GM19351 (cell line): ENCODE measurements at regions not wholly inside any gene's neighbourhood (a gene's known extent, or its start where the extent isn't known, plus 50 kb on each side); places are given as distances from the start of the nearest gene placed in this dataset.
"Not testable (repeated sequence)": the region's sequence is repeated elsewhere in the genome, so short reads cannot be mapped to it uniquely, and the experiment has no call there.

Experiments
- ATAC-seq: cut with Tn5 transposase; IDR thresholded peaks from one replicate; pipeline ENCODE4 v1.9.1; 2021; ENCODE audit warnings: mild to moderate bottlenecking, moderate library complexity; ENCODE audit not compliant: unreplicated experiment

- ATAC-seq = no peak
Measured at GRCh38 chr21:22364163-22364562, 1366.0 kb downstream of the NCAM2 start.

GRCh38 chr21:22374218-22374969 is 1376.2 kb downstream of the NCAM2 start:
- no peak for ATAC-seq

- ATAC-seq = not testable (repeated sequence)
Measured at GRCh38 chr21:22377795-22378194, 1379.6 kb downstream of the NCAM2 start.

- no peak for ATAC-seq
Measured at GRCh38 chr21:22393324-22393723, 1395.1 kb downstream of the NCAM2 start.

GRCh38 chr21:22395965-22396364 is 1397.8 kb downstream of the NCAM2 start:
- ATAC-seq = no peak

GRCh38 chr21:22399681-22400514 is 1401.7 kb downstream of the NCAM2 start:
- no peak for ATAC-seq

- no peak for ATAC-seq
Measured at GRCh38 chr21:22409571-22409970, 1411.4 kb downstream of the NCAM2 start.

- no peak for ATAC-seq
Measured at GRCh38 chr21:22416555-22416954, 1418.3 kb downstream of the NCAM2 start.

GRCh38 chr21:22421416-22422180 is 1423.4 kb downstream of the NCAM2 start:
- ATAC-seq = no peak

- no peak for ATAC-seq
Measured at GRCh38 chr21:22438428-22439086, 1440.3 kb downstream of the NCAM2 start.

- ATAC-seq = no peak
Measured at GRCh38 chr21:22444990-22445389, 1446.8 kb downstream of the NCAM2 start.

- ATAC-seq = no peak
Measured at GRCh38 chr21:22450507-22450906, 1452.3 kb downstream of the NCAM2 start.

GRCh38 chr21:22456241-22456640 is 1458.0 kb downstream of the NCAM2 start:
- ATAC-seq = no peak

GRCh38 chr21:22468893-22469292 is 1470.7 kb downstream of the NCAM2 start:
- ATAC-seq = no peak

GRCh38 chr21:22474403-22474802 is 1476.2 kb downstream of the NCAM2 start:
- no peak for ATAC-seq

- ATAC-seq = no peak
Measured at GRCh38 chr21:22476214-22476613, 1478.0 kb downstream of the NCAM2 start.

GRCh38 chr21:22476726-22477646 is 1478.8 kb downstream of the NCAM2 start:
- no peak for ATAC-seq

GRCh38 chr21:22490049-22490448 is 1491.8 kb downstream of the NCAM2 start:
- ATAC-seq = no peak

- ATAC-seq = no peak
Measured at GRCh38 chr21:22516230-22516629, 1518.0 kb downstream of the NCAM2 start.

- ATAC-seq = no peak
Measured at GRCh38 chr21:22535630-22536029, 1537.4 kb downstream of the NCAM2 start.
